HG02884 (cell line): ENCODE measurements at regions not wholly inside any gene's neighbourhood (a gene's known extent, or its start where the extent isn't known, plus 50 kb on each side); places are given as distances from the start of the nearest gene placed in this dataset.

Source experiments
- ATAC-seq: cut with Tn5 transposase; IDR thresholded peaks from one replicate; pipeline ENCODE4 v1.9.1; 2021; ENCODE audit warnings: mild to moderate bottlenecking, moderate library complexity; ENCODE audit not compliant: unreplicated experiment

DNA sequence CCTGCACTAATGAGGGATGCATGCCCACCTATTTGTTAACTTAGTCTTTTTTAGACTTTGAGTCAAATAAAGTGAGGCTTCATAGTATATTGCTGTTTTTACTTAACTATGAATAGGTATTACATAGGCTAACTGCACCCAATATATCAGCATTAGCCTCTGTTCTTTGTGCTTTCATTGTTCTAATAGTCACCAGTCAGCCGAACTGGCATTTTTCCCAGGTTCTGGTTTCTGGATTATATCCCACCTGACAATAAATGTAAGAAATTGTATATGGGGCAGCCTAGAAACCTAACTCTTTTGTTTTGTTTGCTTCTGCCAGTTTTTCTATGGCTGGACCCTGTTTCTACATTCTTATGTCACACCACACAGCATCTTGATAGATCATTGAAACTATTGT is 1672.4 kb upstream of the LRRTM1 start:
- no peak for ATAC-seq

DNA sequence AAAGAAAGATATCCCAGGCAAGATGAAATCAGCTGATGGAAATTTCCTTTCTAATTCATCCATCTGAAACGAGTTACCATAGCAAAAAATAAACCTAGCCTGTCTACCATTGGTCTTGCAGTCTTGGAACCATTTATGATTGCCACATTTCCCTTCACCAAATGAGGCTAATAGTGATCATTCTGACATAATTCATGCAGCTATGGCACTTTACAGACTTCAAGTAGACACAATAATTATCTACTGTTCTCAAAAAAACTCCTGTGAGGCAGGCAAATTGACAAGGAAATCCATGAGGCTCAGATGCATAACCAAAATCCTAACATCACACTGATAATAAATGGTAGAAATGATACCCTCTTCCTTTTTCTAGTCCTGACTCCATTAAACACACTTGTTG is 1669.7 kb upstream of the LRRTM1 start:
- no peak for ATAC-seq

DNA sequence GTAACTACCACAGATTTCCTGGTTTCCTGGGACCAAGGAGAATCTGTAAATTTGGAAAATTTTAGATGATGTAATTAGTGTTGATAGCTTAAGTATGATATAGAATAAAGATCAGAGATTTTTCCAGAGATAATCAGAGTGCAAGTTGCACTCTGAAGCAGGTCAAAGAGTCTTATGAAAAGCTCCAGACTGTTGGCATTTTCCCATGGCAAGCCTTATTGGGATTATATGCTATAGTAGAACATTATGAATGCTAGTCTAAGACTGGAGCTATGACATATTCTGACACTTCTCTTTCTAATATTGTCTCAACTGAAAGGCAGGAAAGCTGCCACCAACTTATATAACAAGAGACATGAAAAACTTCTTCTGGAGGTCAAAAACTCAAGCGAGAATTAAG is 1638.3 kb upstream of the LRRTM1 start:
- no peak for ATAC-seq

DNA sequence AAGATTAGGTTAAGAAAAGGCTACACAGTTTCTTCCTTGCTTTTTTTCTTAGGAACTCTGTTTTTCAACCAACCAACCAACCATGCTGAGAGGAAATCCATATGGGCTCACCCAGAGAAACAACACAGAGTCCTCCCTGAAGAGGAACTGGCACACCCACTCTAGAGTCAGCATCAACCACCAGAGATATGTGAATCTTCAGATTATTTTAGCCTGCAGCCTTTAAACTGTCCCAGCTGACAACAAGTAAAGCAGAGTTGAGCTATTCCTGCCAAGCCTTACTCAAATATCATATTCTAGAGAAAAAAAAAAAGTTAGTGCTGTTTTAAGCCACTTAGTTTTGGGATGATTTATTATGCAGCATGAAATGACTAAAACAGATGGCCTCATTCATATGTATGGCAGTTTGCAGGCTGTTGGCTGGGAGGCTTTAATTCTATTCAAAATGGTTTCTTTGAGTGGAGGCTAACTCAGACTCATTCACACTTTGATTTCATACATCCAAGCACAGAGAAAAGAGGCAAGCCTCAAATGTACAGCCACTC is 1637.7 kb upstream of the LRRTM1 start:
- ATAC-seq = no peak

DNA sequence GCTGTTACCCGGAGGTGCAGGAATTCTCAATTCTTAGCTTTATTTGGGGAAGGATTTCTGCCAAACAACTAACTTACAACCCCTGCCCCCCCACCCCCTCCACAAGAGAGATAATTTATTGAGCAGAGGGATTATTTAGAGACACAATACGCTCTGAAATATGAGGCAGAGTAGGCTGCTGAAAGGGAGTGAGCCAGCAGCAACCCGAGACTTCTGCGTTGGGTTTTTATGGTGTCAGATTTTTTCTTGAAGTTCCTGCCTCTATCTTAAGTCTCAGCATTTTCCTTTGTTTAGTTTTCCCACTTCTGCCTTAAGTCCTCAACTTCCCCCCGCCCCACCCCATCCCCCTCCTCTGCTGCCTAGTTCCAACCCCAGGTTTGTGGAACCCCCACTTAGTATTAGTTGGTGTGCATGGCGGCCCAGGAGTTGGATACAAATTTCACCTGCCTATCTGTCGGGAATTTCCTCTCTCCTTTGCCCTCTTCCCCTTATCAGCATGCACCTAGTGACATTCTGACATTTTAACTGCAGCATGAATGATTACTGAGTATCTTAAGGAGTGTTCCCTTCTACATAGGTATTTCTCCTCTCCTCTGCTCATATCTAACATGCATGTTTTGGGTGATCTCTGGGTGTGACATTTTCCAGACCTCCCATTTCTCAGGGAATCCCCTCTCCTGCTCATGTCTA is 1635.9 kb upstream of the LRRTM1 start:
- no peak for ATAC-seq

DNA sequence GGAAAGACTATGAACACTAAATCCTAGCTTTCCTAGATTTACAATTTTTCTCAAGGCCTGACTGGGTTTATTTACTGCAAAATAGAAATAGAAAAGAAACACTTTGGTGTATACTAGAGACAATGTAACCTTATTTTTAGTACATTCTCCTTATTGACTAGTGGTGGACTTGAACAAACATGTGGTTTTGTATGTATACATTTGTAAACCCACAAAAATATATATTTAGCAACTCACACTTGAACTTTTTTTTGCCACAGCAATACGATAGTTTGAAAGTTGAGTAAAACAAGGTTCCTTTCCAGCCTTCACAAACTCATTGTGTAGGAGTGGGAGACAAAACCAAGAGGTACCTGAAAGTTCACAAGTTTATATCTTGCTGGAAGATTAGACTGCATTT is 1633.4 kb upstream of the LRRTM1 start:
- no peak for ATAC-seq

DNA sequence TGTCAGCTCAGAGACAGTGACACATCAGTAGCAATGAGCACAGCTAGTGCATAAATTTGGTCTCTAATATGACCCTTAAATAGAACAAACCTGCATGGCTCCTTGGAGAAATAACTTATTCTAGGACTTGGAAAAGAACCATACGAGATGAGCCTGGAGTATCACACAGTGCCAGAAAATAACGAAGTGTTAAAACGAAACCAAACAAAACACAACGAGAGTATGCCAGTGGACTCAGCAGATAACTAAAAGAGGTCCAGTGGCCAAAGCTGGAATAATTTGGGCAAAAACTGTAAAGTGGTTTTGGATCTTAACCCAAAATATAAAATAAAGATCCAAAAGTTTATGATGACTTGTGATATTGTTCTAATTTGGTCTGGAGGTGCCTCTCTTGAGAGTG is 1599.0 kb upstream of the LRRTM1 start:
- no peak for ATAC-seq

DNA sequence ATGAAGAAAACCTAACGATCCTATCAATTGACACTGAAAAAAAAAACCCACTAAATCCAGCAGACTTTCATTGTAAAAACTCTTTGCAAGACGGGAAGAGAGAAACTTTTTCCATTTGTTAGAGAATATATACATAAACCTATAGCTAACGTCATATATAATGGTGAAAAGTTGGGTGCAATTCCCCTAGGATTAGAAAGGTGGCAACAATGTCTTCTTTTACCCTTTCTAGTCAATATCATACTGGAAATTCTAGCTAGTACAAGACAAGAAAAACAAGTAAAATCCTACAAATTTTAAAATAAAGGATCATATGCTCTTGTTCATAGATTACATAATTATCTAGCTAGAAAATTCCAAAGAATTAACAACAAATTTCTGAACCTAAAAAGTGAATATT is 1596.5 kb upstream of the LRRTM1 start:
- no peak for ATAC-seq

DNA sequence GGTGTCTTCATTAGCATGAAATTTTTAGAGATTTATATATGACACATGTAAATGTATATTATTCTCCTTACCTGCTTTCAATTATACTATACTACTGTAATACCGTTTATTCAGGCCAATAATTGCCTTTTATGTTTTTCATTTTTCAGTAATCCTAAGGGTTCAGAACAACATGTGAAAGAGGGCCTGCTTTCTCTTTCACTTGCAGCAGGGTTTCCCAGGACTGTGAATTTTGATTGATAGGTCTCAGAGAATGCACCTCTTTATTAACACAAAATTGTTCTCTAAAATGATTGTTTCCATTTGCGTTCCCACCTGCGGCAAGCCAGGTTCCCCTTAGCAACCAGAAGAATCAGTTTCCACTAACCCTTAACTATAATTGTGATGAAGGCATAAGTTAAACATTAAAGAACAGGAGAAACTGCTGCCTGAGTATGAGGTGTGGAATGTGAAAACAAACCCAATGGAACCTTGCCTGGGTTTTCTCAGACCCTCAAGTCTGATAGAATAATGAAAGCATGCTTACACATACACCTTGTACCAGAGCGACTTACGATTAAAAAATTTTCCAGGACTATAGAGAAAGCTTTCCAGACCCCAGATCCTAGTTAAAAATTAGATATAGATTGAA is 1591.2 kb upstream of the LRRTM1 start:
- ATAC-seq = no peak

DNA sequence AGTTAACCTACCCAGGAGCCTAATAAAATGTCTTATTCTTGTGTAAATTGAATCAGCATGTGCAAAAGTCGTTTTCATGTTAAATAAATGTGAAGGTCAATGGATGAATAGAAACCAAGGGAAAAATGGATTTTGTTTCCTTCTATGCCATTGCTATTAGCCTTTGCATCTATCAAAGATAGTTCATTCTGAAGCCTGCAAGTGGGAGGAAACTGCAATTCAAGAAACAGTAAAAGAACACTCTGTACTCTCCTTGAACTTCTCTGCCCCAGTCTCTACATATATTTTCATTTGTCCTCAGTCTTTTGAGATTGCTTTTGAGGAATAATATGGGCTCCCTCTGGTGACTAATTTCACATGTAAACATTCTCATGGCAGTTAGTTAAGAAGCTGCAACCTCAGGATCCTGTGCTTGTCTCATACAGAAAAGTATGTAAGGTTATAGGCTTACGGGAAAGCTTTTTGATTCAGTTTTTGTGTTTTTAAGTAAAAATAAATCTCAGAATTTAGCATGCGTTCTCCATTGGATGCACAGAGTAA is 1590.0 kb upstream of the LRRTM1 start:
- ATAC-seq = no peak

DNA sequence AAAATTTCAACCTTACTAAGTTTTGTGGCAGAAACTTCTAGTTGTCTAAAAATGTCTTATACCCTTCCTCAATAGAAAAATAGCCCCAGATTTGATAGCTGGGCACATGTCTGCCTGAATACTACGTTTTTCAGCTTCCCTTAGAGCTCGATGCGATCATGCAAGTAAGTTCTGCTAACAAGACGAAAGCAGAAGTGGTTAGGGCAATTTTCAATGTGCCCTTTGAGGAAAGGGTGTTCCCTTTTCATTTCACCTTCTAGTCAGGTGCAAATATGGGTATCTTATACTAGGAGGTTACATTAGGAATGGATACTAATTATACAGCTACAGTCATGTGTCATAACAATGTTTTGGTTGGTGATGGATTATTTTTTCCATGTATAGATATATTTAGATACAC is 1572.1 kb upstream of the LRRTM1 start:
- no peak for ATAC-seq

DNA sequence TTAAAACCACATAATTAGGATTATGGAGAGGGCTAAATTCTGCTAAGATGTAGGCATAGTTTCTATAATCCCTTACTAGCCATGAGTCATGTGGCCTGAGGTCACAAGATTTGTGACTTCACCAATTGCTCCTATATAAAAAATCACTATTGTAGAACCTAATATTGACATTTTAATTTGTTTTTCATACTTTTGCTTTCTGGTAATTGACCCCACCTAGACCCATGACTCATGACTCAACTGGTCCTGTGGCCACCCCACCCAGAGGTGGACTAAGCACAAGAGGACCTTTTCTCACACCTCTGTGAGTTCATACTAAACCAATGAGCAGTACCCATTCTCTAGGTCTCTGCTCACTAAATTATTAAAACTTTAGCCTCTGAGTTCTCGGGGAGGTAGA is 1567.5 kb upstream of the LRRTM1 start:
- ATAC-seq = no peak

DNA sequence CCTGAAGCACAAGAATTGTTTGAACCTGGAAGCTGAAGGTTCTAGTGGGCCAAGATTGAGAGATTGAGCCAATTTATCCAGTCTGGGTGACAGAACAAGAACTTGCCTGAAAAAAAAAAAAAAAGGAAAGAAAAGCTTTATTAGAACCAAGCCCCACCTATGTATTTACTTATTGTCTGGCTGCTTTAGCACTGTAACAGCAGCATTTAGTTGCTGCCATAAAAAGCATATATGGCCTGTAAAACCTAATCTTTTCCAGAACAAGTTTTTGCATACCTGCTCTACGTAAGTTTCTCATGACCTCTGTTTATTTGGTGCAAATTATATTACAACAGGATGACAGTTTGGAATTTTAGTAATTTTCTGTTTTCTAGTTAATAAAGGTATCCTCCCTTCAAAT is 1565.6 kb upstream of the LRRTM1 start:
- no peak for ATAC-seq

DNA sequence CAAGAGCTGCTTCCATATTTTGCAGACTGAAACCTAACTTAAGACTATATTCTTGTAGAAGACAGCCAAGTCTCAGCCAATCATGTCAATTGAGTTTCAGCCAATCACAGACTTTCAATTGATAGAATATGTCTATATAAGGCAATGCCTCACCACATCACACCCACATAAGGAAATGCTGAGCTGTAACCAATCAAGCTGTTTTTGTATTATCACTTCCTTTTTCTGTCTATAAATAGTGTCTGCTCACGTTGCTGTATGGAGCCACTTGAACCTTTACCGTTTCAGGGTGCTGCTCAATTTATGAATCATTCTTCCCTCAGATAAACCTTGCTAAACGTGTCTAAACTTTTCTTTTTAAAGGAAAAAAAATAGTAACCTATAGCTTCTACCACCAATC is 1554.4 kb upstream of the LRRTM1 start:
- ATAC-seq = no peak

DNA sequence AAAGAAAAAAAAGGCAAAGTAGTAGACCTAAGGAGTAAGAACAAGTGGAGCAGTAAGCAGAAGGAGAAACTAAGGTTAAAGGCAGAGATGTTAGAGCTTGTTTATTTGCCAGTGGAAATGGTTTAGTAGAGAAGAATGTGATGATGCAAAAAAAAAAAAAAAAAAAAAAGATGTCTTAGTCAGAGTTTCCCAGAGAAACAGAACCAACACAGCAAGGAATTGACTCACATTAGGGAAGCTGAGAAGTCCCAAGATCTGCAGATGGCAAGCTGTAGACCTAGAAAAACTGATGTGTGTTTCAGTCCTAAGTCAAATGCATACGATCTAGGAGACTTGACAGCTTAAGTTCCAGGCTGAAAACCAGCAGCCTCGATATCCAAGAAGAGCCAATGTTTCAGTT is 1548.8 kb upstream of the LRRTM1 start:
- no peak for ATAC-seq

DNA sequence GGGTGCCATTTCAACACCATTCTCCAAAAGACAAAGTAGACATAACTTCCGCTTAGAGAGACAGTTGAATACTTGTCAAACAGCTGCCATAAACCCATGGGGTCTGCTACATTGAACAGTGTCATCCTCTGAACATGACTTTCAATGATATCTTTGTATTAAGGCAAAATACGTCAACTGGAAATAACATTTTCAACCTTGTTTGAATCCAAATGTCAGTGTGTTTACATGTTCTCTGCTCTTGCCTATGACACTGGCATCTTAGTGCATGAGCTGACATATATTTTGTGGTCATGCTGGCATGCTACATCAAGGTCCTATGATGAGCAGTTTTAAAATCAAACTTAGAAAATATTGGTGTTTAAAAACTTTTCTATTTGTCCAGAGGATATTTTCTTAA is 1548.1 kb upstream of the LRRTM1 start:
- no peak for ATAC-seq

DNA sequence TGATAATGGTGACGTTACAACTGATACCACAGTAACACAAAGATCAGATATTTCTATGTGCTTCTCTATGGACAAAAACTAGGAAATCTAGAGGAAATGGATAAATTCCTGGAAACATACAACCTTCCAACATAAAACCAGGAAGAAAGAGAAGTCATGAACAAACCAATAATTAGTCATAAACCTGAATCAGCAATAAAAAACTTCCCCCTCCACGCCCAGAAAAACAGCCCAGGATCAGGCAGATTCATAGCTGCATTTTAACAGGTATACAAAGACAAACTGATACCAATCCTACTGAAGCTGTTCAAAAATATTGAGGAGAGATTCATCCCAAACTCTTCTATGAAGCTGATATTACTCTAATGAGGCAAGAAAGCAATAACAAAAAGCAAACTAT is 1535.2 kb upstream of the LRRTM1 start:
- ATAC-seq = no peak

DNA sequence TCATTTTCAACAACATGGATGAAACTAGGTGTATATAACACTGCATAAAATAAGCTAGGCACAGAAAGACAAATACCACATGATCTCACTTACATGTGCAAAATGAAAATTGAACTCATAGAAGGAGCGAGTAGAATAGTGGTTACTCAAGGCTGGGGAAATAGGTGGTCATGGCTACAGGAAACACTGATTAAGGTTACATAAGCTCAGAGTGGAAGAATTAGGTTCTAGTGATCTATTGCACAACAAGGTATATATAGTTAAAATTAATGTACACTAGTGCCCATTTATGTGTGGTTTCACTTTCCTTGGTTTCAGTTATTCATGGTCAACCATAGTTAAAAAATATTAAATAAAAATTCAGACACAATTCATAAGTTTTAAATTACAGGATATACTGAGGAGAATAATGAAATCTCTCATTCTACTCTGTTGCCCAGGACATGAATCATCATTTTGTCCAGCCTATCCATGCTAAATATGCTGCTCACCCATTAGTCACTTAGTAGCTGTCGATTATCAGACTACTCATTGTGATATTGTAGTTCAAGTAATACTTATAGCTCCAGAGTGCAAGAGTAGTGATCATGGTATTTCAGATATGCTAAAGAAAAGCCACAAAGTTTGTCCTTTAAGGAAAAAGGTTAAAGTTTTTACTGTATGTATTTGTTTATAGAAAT is 1530.9 kb upstream of the LRRTM1 start:
- ATAC-seq = no peak

DNA sequence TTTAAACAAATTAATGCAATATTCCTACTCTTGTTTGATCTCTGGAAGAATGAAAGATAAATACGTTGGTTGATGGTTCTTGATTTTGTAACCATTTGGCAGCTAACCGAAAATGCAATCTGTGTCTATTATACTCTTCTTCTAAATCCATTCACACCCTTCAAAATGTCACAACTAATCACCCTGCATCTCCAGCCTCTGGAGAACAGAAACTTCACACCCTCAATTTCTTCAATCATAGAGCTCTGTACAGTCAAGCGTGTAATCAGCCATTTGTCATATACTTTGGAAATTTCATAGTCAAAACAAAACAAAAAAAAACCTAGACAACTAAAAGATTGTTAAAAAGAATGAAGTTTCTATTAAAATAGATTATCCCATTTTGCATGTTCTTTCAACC is 1482.3 kb upstream of the LRRTM1 start:
- ATAC-seq = no peak

DNA sequence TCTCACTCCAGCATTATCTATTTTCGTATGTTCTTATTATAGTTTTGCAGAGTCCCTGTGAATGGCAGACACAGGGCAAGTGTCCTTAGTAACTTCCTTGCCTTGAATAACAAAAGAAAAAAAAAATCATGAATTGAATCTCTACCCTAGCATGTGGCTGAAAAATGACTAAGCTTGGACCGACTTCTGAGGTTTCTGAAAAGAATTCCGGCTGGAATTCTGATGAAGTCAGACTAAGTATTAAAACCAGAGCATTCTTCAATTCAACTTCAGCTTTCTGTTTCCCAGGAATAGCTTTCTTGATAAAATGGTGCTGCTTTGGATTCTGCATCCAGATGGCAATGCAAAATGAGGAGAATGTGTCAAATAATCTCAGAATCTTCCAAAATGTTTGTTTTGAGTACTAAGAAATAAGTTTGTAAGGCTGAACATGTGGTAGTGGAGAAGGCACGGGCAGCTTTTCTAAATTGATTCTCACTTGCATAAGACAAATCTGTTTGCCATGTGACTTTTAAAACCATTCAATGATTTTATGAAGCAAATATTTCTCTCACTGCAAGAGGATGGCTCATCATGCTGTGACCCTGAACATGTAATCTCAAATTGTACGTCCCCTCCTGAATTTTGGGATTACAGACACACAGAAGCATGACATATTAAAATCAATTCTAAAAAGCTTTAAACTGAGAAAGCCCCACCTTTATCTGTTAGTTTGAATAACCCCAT is 1462.8 kb upstream of the LRRTM1 start:
- no peak for ATAC-seq

DNA sequence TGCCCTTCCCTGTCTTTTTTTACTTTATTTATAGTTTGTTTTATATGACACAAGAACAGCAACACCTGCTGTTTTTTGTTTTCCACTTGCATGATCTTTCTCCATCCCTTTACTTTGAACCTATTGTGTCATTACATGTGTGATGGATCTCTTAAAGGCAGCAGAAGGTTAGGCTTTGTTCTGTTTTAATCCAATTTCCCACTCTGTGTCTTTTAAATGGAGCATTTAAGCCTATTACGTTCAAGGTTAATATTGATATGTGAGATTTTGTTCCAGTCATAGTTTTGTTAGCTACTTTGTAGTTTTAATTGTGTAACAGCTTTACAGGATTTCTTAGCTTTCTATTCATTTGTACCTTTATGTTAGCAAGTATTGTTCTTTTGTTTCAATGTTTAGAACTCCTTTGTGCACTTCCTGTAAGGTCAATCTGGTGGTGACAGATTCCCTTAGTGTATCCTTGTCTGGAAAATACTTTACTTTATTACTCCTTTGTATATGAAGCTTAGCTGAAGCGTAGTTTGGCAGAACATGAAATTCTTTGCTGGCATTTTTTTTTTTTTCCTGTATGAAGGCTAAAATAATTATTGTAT is 1443.0 kb upstream of the LRRTM1 start:
- no peak for ATAC-seq
